ENCODE measurements at regions not wholly inside any gene's neighbourhood (a gene's known extent, or its start where the extent isn't known, plus 50 kb on each side); places are given as distances from the start of the nearest gene placed in this dataset.

DNA sequence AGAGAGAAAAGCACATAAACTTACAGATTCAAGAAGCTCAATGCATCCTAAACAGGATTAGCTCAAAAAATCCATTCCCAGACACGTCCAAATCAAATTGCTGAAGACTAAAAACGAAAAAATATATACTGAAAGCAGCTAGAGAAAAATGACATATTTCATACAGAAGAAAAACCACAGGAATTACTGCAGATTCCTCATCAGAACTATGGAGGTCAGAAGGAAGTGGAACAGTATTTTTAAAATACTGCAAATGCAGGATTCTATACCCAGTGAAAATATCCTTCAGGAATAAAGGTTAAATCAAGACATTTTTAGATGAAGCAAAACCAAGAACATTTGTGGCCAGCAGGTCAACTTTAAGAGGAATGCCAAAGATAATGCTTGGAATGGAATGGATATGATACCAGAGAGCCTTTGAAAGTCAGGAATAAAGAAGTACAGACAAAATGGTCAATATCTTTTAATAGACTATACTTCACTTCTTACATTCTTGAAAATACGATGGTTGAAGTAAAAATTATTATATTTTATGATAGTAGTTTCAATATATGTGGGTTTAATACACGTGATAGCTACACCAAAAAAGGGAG is 352.9 kb downstream of the CTTN start:
- DNase-seq: no peak

DNA sequence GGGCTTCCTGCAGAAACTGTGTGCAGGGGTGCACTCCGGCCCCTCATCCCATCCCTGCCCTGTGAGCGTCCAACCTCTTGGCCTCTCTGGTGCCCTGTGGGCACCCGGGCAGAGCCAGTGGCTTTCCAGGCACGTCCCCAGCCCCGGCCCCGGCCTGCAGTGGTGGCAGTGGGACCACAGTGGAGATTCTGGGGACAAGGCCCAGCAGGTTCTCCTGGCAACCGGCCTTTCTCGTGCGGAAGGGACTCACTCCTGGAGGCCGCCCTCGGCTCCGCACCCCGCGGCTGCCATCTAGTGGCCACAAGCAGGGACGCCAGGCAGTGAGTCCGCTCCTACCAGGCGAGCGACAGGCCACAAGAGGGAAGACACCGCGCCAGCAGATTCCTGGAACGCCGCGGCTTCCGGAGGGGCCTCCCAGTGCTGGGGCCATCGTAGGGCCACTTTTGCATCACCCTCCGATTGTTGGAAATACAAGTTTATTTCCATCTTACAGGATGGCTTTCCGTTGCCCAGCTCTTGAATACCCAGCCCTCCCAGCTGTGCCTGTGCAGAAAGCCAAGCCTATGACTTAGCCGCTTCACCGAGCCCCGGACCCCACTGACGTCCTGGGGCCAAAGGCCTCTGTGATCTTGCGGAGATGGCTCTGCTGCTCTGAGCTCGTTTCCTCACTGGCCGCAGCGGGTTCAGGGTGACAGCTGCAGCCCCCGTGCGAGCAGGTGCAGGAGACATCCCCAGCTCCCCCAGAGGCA is 357.3 kb downstream of the CTTN start:
- peak; percentile 54 for DNase-seq

DNA sequence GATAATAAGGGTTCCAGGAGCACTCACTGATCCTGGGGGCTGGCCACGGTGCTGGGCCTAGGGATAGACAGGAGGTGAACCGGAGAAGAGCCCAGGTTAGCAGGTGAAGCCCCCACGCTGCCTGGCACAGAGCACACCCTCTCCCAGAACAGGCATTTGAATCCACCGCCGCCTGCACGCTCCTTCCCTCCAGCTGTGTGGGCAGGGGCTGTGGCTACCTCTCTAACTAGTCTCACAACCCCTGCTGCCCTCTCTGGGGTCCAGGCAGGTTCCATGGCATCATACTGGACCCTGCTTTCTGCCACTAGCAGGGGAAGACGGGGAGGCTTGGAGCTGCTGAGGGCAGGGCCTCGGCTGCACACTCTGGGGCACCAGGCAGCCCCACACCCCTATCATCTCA is 358.0 kb downstream of the CTTN start:
- DNase-seq: no peak

DNA sequence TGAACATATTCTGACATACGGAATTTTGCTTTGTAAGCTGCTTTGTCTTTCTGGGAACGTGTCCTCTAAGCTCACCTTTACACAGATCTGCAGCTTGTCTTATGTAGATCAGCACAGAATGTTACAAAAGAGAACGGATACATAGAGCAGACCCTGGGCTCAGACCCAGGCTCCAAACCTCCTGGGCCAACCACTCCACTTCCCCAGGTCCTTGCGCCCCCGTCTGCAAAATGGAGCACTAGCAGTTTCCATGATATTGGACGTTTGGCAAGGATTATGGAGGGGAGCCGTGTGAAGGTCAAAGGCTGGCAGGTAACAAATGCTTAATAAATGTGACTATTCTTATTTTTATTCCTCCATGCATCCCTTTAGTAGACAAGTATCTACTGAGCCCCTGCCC is 358.4 kb downstream of the CTTN start:
- no peak for DNase-seq

DNA sequence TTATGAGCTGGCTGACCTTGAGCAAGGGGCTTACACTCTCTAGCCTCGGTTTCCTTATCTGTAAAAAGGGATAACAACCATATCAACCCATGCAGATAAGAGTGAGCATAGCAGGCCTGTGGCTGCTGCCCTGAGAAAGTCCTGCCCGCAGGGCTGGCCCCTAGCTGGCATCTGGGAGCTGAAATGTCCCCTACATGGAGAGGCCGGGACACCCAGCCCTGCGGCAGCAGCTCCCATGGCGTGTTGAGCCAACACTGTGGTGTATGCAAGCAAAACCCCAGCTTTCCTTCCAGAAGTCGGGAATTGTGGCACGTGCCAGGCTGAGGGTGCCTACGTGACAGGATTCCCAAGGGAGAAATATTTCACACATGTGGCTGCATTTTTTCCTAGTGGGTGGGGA is 358.9 kb downstream of the CTTN start:
- DNase-seq: no peak

DNA sequence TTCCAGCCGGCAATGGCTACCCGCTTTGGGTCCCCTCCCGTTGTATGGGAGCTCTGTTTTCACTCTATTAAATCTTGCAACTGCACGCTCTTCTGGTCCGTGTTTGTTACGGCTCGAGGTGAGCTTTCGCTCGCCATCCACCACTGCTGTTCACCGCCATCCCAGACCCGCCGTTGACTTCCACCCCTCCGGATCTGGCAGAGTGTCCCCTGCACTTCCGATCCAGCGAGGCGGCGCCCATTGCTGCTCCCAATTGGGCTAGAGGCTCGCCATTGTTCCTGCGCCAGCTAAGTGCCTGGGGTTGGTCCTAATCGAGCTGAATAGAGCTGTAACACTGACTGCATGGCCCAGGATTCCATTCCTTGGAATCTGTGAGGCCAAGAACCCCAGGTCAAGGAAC is 359.9 kb downstream of the CTTN start:
- DNase-seq: no peak

DNA sequence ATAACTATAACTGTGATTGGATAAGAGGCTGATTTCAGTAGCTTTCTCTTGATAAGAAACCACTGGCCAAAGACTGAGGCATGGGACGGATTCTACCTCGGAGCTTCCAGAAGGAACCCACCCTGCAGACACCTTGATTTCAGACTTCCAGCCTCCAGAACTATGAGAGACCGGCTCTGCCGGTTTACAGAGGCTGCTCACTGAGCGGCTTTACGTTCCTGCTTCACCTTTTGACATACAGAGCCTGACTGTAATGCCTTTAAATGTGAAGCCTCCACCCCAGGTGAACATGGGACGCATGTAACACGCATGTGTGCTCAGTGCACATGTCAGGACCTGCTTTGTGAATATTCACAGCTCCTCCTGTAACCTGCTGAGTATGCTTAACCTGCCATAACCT is 361.5 kb downstream of the CTTN start:
- DNase-seq: no peak

DNA sequence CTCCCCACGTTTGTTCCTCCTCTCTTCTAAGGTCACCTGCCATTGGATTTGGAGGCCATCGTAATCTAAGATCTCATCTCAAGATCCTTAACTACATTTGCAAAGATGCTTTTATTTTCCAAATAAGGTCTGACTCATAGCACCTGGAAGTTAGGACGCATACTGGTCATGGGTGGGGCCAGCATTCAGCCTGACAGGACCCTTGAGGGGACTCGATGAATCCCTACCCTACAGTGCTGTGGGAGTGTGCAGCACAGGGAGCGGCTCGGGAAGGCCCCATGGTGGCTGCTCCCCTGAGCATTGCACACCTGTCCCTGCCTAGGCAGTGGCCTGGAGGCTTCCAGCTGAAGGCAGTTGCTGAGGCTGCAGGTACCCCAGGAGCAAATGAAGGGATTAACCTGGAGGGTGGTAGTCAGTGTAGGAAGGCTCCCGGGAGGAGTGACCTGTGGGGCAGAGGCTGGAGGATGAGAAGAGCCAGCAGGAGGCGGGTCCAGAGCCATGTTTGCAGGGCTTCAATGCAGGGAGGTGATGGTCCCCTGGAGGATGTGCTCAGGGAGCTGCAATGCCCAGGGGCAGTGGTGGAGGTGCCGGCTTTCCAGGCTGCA is 362.2 kb downstream of the CTTN start:
- DNase-seq: no peak

DNA sequence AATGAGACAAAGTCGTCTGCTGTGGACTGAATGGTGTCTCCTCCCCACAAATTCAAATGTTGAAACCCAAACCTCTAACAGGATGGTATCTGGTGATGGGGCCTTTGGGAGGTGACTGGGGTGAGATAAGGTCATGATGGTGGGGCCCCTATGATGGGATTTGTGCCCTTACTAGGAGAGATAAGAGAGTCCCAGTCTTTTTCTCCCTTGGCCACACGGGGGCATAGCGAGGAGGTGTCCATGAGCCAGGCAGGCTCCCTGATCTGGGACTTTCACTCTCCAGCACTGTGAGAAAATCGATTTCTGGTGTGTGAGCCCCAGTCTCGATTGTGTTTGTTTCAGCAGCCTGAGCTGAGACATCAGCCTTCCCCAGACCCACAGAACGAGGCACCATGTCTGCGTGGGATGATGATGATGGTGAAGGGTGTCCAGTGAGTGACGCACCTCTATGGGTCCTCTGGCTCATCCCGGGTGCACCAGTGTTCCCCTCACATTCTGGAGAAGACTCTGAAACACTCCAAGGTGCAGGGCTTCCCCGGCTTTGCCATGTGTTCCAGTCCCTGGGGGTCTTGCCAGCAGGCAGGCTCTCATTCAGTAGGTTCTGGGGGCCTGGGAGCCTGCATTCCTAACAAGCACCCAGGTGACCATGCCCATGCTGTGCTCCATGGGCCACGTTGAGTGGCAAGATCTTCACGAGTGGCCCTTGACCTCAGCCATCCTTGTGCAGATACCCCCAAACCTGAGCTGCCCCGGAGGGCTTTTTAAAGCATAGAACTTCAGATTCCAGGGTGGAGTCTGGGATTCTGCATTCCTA is 363.0 kb downstream of the CTTN start:
- DNase-seq: no peak

DNA sequence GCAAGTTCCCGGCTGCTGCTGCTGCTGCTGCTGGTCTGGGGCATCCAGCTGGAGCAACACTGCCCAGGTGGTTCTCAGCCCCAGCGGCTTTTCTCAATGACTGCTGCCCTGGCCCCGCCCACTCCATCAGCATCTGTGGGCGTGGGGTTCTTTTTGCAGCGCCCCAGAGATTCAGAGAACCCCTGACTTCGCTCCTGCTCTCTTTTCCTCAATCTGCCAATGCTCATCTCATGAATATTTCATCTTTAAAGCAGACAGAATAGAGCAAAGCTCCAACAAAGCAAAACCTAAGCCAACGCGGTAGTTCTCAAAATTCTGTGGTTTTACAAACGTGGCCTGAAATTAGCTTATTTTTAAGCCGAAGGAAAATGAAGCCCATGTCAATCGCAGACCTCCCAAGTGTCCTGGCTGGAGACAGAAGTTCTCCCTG is 363.6 kb downstream of the CTTN start:
- no peak for DNase-seq

DNA sequence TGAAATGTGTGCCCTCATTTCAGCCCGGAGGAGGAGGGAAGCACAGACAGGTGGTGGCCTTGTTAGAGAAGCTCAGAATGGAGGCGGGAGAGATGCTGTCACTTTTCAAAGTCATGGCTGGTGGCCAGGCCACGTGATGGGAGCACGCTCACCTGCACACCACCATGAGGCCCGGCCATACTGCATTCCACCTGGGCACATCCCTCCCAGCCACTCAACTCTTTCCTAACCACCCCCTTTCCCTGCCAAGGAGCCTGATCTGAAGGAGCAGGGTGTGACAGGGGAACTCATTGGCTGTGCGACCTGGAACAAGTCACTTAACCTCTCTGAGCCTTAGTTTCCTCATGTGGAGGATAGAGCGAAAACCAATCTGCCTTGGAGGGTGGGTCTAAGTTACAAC is 364.5 kb downstream of the CTTN start:
- DNase-seq: no peak

DNA sequence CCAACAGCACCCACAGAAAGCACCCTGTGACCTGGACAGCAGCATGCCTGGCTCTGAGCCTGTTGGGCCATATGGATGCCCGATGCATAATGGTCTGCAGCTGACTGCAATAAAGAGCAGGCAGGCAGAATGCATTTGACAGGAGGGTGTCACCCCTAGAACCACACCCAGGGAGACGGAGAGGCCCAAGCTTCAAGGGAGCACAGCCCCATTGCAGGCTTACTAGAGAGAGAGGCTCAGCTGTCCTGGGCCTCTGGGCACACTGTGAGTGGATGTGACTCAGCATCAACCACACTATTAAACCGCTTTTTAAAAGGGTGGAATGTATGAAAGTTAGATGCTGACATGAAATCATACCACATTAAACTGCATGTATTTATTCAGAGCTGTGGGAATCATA is 365.3 kb downstream of the CTTN start:
- peak; percentile 43 for DNase-seq

DNA sequence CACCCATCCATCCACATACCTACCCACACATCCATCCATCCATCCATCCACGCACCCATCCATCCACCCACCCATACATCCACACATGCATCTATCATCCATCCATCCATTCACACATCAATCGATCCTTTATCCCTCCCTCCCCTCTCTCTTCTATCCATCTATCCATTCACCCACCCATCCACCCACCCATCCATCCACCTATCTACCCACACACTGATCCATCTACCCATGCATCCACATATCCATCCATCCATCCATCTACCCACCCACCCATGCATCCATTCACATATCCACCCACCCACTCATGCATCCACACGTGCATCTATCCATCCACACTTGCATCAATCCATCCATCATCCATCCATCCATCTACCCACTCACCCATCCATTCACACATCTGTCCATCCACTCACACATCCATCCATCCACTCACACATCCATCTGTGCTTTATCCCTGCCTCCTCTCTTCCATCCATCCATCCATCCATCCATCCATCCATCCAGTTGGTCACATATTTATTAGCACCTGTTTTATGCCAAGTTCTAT is 366.1 kb downstream of the CTTN start:
- DNase-seq: no peak

DNA sequence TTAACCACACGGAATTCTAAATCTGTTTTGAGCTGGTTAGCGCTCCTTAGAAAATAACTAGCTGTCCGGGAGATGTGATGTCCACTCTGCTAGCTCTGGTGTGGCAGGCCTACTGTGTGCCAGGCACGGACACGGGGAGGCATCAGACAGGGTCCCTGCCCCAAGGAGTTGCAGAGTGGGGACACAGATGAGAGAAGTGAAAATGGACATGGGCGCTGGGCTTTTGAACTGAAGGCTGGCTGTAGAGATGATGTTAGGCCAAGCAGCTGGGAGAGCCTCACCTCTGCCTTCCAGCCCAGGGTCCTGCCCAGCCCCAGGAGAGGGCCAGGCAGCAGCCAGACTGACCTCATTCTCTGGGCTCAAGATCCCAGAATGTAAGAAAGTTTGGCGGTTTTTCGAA is 368.6 kb downstream of the CTTN start:
- DNase-seq: no peak

DNA sequence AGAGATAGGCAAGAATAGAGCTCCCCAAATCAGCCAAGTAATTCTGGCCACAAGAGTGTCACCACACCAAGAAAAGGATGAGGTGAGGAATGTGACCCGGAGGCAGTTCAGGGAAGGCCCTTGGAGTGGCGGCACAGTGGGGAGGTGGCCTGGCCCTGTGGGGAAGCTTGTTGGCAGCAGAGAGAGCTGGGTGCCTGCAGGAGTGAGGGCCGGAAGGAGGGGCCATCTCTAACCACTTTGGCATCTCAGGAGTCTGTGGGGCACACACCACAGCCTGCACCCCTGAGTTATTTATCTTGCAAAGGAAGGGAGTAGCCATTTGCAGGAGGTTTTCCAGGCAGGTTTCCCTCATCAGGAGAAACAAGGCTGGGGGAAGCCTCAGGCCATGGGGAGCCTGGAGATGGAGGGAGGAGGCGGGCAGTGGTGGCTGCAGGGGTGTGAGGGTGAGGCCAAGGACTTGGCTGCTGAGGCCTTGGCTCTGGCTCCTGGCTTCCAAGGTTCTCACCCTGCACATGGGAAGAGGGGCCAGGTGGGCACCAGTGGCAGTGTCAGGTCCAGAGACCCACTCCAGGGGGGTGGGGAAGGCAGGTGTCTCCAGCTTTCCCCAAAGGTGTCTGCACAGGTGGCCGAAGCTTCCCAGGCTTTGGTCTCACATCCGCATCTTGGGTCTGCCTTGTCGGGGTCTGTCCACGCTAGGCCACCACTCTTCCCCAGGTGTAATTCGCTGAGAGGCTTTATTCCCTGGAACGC is 370.2 kb downstream of the CTTN start:
- no peak for DNase-seq

DNA sequence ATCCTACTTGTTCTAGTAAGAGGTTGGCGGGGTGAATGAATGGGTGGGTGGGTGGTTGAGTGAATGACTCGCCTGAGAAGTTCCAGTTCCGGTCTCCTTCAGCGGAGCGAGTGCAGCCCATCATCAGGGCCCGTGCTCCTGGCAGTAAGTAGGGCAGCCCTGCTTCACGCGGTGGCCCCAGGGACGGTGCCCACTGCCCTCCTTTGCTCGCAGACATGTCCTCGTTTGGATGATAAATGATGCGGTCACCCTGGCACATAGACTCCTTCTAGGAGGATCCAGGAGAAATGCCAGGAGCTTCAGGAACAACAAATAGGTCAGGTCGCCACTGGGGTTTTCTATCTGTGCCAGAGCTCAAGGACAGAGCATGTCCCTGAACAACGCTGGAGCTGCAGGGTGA is 370.8 kb downstream of the CTTN start:
- no peak for DNase-seq

DNA sequence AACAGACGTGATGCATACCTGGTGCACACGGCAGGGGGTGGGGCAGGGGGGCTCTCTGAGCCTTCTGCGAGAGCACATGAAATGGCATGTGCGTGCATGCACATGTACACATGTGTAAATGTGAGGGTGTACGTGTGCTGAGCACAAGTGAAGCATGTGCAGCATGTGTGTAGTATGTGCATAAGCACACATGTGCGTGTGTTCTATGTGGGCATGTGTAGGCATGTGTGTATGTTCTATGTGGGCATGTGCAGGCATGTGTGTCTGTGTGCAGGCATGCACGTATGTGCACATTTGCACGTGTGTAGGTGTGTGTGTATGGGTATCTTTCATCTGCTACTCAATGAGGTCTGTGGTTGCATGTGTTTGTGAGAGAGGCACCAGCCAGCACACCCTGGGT is 371.2 kb downstream of the CTTN start:
- DNase-seq: no peak

DNA sequence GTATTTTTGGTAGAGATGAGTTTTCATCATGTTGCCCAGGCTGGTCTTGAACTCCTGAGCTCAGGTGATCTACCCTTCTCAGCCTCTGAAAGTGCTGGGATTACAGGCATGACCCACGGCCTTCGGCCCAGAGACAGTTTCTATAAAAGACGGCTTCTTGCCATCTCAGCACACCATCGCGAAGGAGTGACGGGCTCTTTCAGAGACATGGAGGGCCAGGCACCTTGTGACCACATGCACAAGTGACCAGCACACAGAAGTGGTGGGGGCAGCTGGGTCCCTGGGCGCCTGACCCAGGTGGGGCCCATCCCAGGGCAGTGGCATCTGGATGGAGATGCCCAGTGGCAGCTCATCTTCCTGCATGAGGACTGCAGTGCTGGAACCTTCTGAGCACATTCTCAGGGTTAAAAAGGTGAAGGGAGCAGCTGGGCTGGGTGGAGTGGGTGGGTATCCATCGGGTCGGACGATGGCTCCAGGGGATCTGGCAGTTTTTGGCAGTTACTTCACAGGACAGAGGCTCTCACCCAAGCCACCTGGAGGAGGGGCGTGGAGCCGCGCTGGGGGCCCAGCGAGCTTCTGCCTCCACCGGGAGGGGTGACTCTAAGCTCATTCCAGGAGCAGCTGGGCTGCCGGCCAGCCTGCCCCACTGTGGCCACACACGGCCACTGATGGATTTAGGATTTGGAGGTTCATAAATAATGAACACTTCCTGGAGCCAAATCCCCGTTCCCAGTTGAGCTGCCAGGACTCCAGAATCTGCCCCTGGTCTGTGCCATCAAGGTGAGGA is 373.0 kb downstream of the CTTN start:
- no peak for DNase-seq

DNA sequence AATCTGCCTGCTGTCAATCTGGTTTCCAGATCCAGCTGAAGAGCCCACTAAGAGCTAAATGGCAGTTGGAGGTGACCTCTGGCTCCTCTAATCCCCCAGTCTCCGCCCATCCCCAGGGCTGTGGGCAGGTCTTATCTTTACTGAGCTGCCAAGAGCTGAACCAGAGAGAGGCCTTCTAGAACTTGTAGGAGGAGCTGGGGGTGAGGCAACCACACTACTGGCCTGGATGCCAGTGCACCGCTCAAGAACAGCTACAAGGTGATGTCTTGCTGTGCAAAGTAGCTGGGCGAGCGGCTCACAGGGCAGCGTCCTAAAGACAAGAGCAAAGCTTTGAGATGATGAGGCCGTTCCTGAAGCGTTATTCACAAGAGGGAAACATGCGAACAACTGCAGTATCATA is 374.6 kb downstream of the CTTN start:
- DNase-seq: no peak

DNA sequence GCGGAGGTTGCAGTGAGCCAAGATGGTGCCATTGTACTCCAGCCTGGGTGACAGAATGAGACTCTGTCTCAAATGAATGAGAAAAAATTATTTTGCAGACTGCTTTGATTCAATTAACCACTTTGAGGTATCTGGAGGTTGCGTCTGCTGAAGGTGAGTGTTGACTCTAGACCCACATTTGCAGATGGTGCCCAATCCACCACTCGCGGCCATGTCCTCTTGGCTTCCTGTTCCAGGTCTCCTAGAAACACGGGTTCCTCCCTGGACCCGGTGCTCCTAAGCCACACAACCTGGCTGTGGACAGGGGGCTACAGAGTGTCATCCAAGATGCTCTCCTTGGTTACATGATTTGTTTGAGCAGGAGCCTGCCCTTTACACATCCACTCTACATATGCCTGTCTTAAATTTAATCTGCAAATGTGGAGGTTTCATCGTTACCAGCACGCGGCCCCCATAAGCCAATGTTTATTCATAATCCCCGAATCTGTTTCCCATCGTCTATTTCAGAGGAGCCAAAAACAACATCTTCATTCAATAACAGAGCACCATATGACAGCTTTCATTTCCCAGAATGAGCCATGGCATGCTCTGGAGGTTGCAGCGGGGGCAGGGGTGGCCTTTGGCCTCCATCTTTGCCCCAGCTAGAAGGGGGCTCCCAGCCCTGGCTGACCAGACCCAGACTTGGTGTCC is 377.2 kb downstream of the CTTN start:
- no peak for DNase-seq

DNA sequence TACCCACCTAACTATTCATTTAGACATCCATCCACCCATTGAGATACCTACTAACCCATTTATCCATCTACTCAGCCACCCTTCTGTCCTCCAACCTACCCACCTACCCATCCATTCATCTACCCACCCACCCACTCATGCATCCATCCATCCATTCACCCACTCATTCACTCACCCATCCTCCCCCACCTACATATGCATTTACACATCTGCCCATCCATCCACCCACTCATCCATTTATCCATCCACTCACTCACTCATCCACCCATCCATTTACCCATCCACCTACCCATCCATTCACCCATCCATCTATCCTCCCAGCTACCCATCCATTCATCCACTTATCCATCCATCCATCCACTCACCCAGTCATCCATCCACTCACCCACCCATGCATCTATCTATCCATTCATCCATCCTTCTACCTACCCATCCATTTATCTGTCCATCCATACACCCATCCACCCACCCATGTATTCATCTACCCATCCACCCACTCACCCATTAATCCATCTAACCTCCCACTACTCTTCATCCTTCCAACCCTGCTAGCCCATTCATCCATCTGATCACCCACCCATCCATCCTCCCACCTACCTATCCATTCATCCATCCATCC is 378.7 kb downstream of the CTTN start:
- no peak for DNase-seq
